ENCODE measurements at regions not wholly inside any gene's neighbourhood (a gene's known extent, or its start where the extent isn't known, plus 50 kb on each side); places are given as distances from the start of the nearest gene placed in this dataset.

- Histone ChIP-seq H3K4me3 (no peak overlapping the region), H3K36me3 (no peaks in the 10 kb centered on the region), H3K27ac (no peak overlapping the region), H3K27me3 (no peaks in the 10 kb centered on the region), H3K4me1 (peaks cover 0 to 8% (median 0%) of the 10 kb centered on the region in 4 donors), H3K9me3 (no peaks in the 10 kb centered on the region)
- TF ChIP-seq POLR2A (IDR thresholded peaks at IDR 0.05) (no peak), EP300 (IDR thresholded peaks at IDR 0.05) (no peak), CTCF (IDR thresholded peaks at IDR 0.05) (no peak)
- no peak for DNase-seq (ENCODE audit: low spot score in 2 of 2)
- 44 to 52% methylated on average over 6 of the region's 6 CpGs for WGBS, 2 donors
Observed at GRCh38 chr2:166803373-166804000, 84.8 kb upstream of the XIRP2 start.

- Histone ChIP-seq H3K27me3 (no peaks in the 10 kb centered on the region), H3K4me1 (peaks cover 0 to 8% (median 0%) of the 10 kb centered on the region in 4 donors), H3K36me3 (no peaks in the 10 kb centered on the region), H3K27ac (no peak overlapping the region), H3K4me3 (no peak overlapping the region), H3K9me3 (no peaks in the 10 kb centered on the region)
- no peak for TF ChIP-seq POLR2A (IDR thresholded peaks at IDR 0.05)
- no peak for TF ChIP-seq CTCF (IDR thresholded peaks at IDR 0.05)
- 39 to 45% methylated on average over 3 of the region's 3 CpGs for WGBS, 2 donors
- no peak for DNase-seq (ENCODE audit: low spot score in 2 of 2)
Observed at GRCh38 chr2:166802475-166802874, 85.8 kb upstream of the XIRP2 start.

- no peak for DNase-seq (ENCODE audit: low spot score in 2 of 2)
- Histone ChIP-seq H3K4me1 (no peaks in the 10 kb centered on the region), H3K27me3 (no peaks in the 10 kb centered on the region), H3K9me3 (peaks cover 0 to 12% (median 0%) of the 10 kb centered on the region in 4 donors), H3K27ac (no peak overlapping the region), H3K4me3 (no peak overlapping the region), H3K36me3 (no peaks in the 10 kb centered on the region)
- TF ChIP-seq EP300 (IDR thresholded peaks at IDR 0.05) (no peak), POLR2A (IDR thresholded peaks at IDR 0.05) (no peak)
- WGBS, 2 donors: 76 to 86% methylated on average over 3 of the region's 3 CpGs
Observed at GRCh38 chr2:166792808-166793207, 95.5 kb upstream of the XIRP2 start.

GRCh38 chr2:166786707-166787106, 101.6 kb upstream of the XIRP2 start:
- no peak overlapping the region for H3K4me3 ChIP-seq
- no peak overlapping the region for H3K27ac ChIP-seq
- no peak for DNase-seq (ENCODE audit: low spot score in 2 of 2)
- peaks cover 0 to under 1% (median 0%) of the 10 kb centered on the region in 4 donors for H3K9me3 ChIP-seq
- no peaks in the 10 kb centered on the region for H3K36me3 ChIP-seq
- TF ChIP-seq POLR2A (IDR thresholded peaks at IDR 0.05) (no peak), CTCF (IDR thresholded peaks at IDR 0.05) (no peak), EP300 (IDR thresholded peaks at IDR 0.05) (no peak)
- H3K27me3 ChIP-seq: no peaks in the 10 kb centered on the region
- no peaks in the 10 kb centered on the region for H3K4me1 ChIP-seq
- WGBS, 2 donors: 52 to 57% methylated on average over 1 of the region's 1 CpG

GRCh38 chr2:166784296-166784946, 103.9 kb upstream of the XIRP2 start:
- H3K9me3 ChIP-seq: no peaks in the 10 kb centered on the region
- no peak for DNase-seq (ENCODE audit: low spot score in 2 of 2)
- no peak overlapping the region for H3K27ac ChIP-seq
- H3K4me3 ChIP-seq: no peak overlapping the region
- TF ChIP-seq POLR2A (IDR thresholded peaks at IDR 0.05) (no peak), EP300 (IDR thresholded peaks at IDR 0.05) (no peak), CTCF (IDR thresholded peaks at IDR 0.05) (no peak)
- H3K27me3 ChIP-seq: no peaks in the 10 kb centered on the region
- H3K4me1 ChIP-seq: no peaks in the 10 kb centered on the region
- no peaks in the 10 kb centered on the region for H3K36me3 ChIP-seq
- 62 to 68% methylated on average over 7 to 8 of the region's 8 CpGs for WGBS, 2 donors

Data from tibial nerve (tissue), 4 donors.